Kidney (tissue), 13 donors: ENCODE measurements at regions not wholly inside any gene's neighbourhood (a gene's known extent, or its start where the extent isn't known, plus 50 kb on each side); places are given as distances from the start of the nearest gene placed in this dataset.

Experiments used
- DNase-seq, 5 donors: peaks; one replicate each; pipeline ENCODE4 v3.0.0-alpha.2; 2013 to 2020
- FAIRE-seq: peaks from 2 replicates; lab custom pipeline; 2012; peaks lifted over from hg19 to GRCh38; lab: Jason Lieb, UNC
- H3K27ac ChIP-seq, 2 donors: one replicate each; pipeline ENCODE4 v1.7.0; 2013; ENCODE audit warnings: low read depth in 2 of 2, low read length in 2 of 2, inconsistent platforms in 1 of 2
- H3K27me3 ChIP-seq: one replicate; pipeline ENCODE4 v1.7.1; 2013; ENCODE audit warnings: low read length, inconsistent platforms; ENCODE audit not compliant: control insufficient read depth, insufficient read depth
- H3K36me3 ChIP-seq, 3 donors: one replicate each; pipeline versions ENCODE4 v1.7.0 to v1.7.1; 2013; ENCODE audit warnings: low read length in 3 of 3, control low read depth in 1 of 3, inconsistent platforms in 1 of 3; ENCODE audit not compliant: insufficient read depth in 3 of 3, control insufficient read depth in 2 of 3
- H3K4me1 ChIP-seq, 3 donors: one replicate each; pipeline versions ENCODE4 v1.7.0 to v1.7.1; 2013; ENCODE audit warnings: low read length in 3 of 3, inconsistent platforms in 1 of 3, low read depth in 1 of 3; ENCODE audit not compliant: control insufficient read depth in 2 of 3, insufficient read depth in 2 of 3
- H3K4me3 ChIP-seq, 3 donors: one replicate each; pipeline versions ENCODE4 v1.7.0 to v1.8.1; 2013; ENCODE audit warnings: low read length in 3 of 3, control low read depth in 1 of 3, inconsistent platforms in 1 of 3
- H3K9ac ChIP-seq, 3 donors: one replicate each; pipeline versions ENCODE4 v1.7.0 to v1.7.1; 2013; ENCODE audit warnings: low read length in 3 of 3, control low read depth in 1 of 3, inconsistent platforms in 1 of 3
- H3K9me3 ChIP-seq, 3 donors: one replicate each; pipeline versions ENCODE4 v1.7.0 to v1.7.1; 2013; ENCODE audit warnings: low read length in 3 of 3, control low read depth in 1 of 3, inconsistent platforms in 1 of 3; ENCODE audit not compliant: control insufficient read depth in 2 of 3, insufficient read depth in 1 of 3
- intact Hi-C: fragments of 100-400 bp; cut with DNase I; formaldehyde crosslinking; loops from one replicate; pipeline ENCODE4 v1.11.1; 2022
- TF ChIP-seq, protein P1 (sequence below): IDR thresholded peaks from 3 replicates; pipeline ENCODE4 v1.5.1; 2012; ENCODE audit warnings: mild to moderate bottlenecking, moderate library complexity, borderline replicate concordance; ENCODE audit not compliant: insufficient read depth; ENCODE audit errors: extremely low read depth
- donor health status: control.
- donor health status: control.
- donor health status: control.
- donor health status: control.
- donor health status: control.
- donor health status: DM: yes; HTN: yes; CAD: no.
- donor health status: Normal renal cell carcinoma (clear cell type).

DNA sequence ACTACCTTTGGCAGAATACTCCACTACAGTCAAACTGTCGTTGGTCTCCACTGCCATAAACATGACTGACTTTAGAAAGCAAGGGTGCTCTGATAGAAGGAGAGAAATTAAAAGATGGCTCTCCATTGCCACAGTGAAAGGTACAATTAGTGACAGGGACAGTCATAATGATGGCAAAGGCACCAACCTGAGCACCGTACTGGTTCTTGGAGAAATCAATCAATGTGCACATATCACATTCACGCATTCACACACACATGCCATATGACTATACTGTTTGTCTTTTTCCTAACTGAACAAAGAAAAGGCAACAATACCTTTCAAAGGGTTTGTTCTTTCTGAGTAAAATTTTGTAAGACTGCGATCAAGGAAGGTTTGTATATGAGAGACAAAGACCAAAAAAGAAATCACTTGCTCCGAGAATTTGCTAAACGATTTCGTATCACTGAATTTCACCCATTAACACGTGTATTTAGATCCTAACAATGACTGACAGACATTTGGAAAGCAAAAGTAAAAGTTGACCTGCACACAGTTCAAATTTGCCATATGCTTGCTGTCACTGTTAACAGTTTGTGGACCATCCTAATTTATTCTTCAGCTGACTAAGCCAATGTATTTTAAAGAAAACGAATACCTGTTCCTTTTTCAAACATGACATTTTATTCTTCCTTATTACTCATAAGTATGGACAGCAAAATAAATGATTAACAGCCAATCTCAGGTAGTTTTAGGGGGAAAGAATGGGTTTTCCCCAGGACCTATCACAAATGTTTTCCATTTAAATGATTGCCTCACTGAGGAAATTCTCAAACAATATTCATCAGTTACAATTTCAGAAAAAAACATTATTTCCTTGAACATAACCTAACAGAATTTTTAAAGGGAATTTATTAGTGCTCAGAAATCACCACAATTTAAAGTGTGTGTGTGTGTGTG is 644.4 kb downstream of the ZEB2 start:
- TF ChIP-seq, protein P1, sequence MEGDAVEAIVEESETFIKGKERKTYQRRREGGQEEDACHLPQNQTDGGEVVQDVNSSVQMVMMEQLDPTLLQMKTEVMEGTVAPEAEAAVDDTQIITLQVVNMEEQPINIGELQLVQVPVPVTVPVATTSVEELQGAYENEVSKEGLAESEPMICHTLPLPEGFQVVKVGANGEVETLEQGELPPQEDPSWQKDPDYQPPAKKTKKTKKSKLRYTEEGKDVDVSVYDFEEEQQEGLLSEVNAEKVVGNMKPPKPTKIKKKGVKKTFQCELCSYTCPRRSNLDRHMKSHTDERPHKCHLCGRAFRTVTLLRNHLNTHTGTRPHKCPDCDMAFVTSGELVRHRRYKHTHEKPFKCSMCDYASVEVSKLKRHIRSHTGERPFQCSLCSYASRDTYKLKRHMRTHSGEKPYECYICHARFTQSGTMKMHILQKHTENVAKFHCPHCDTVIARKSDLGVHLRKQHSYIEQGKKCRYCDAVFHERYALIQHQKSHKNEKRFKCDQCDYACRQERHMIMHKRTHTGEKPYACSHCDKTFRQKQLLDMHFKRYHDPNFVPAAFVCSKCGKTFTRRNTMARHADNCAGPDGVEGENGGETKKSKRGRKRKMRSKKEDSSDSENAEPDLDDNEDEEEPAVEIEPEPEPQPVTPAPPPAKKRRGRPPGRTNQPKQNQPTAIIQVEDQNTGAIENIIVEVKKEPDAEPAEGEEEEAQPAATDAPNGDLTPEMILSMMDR: no peak
- Histone ChIP-seq H3K4me3 (no peak overlapping the region), H3K27me3 (no peaks in the 10 kb centered on the region), H3K36me3 (no peaks in the 10 kb centered on the region), H3K9ac (no peak overlapping the region), H3K4me1 (no peaks in the 10 kb centered on the region), H3K9me3 (peaks cover 0 to 3% (median 3%) of the 10 kb centered on the region in 3 donors), H3K27ac (no peak overlapping the region)
- FAIRE-seq: no peak
- no peak for DNase-seq
- intact Hi-C loops: no loop called here

DNA sequence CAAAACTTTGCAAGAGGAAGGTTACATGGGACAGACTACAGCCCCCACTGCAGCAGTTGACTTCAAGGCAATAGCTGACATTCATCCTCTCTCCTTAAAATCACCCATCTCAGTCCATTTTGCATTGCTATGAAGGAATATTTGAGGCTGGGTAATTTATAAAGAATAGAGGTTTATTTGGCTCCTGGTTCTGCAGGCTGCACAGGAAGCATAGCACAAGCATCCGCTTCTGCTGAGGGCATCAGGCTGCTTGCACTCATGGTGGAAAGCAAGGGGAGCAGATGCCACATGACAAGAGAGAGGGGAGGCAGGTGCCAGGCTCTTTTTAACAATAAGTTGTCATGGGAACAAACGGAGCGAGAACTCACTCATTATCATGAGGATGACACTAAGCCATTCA is 646.0 kb downstream of the ZEB2 start:
- no peaks in the 10 kb centered on the region for H3K36me3 ChIP-seq
- H3K4me3 ChIP-seq: no peak overlapping the region
- H3K27me3 ChIP-seq: no peaks in the 10 kb centered on the region
- FAIRE-seq: no peak
- H3K27ac ChIP-seq: no peak overlapping the region
- no peak overlapping the region for H3K9ac ChIP-seq
- no peak for DNase-seq
- peaks cover 0 to 7% (median 3%) of the 10 kb centered on the region in 3 donors for H3K9me3 ChIP-seq
- H3K4me1 ChIP-seq: no peaks in the 10 kb centered on the region
- intact Hi-C loops: no loop called here
- TF ChIP-seq, protein P1: no peak

GRCh38 chr2:143870696-143871095 is 649.2 kb downstream of the ZEB2 start:
- Histone ChIP-seq H3K4me1 (no peaks in the 10 kb centered on the region), H3K27ac (no peak overlapping the region), H3K36me3 (no peaks in the 10 kb centered on the region), H3K4me3 (no peak overlapping the region), H3K9ac (no peak overlapping the region), H3K27me3 (no peaks in the 10 kb centered on the region), H3K9me3 (peaks cover 0 to 7% (median 3%) of the 10 kb centered on the region in 3 donors)
- TF ChIP-seq, protein P1: no peak
- DNase-seq (no peak), FAIRE-seq (no peak)
- intact Hi-C loops: no loop called here
